ENCODE measurements at regions not wholly inside any gene's neighbourhood (a gene's known extent, or its start where the extent isn't known, plus 50 kb on each side); places are given as distances from the start of the nearest gene placed in this dataset.

- Histone ChIP-seq H2BK120ac (replicated peaks; ENCODE audit: low read depth, low read length) (no peak overlapping the region), H4K8ac (ENCODE audit: extremely low read depth, insufficient read depth, low read length) (no peak overlapping the region), H3K23me2 (ENCODE audit: low read depth, low read length) (no peaks in the 10 kb centered on the region), H2AFZ (ENCODE audit: low read length) (no peak overlapping the region), H3K79me2 (ENCODE audit: control insufficient read depth in 1 of 2, insufficient read depth in 2 of 2, low read length in 2 of 2) (no peaks in the 10 kb centered on the region), H3K27me3 (replicated peaks in 1 of 4; ENCODE audit: control insufficient read depth in 3 of 4, extremely low read depth in 1 of 4, insufficient read depth in 3 of 4, low read length in 3 of 4) (no peaks in the 10 kb centered on the region), H3K56ac (replicated peaks; ENCODE audit: insufficient read length, low read depth, low read length) (no peak overlapping the region), H4K91ac (replicated peaks; ENCODE audit: insufficient read length, low read length) (no peak overlapping the region), H2AK5ac (ENCODE audit: low read depth, low read length) (no peak overlapping the region), H3K9me3 (ENCODE audit: insufficient read depth in 2 of 2, low read depth in 1 of 2, low read length in 1 of 2) (no peaks in the 10 kb centered on the region), H3K23ac (ENCODE audit: insufficient read length) (no peak overlapping the region), H3K27ac (ENCODE audit: low read depth, low read length) (no peak overlapping the region), H3K4me2 (ENCODE audit: insufficient read depth in 1 of 2, low read depth in 2 of 2, low read length in 2 of 2) (no peak overlapping the region), H2BK12ac (ENCODE audit: low read depth, low read length) (no peak overlapping the region), H3K4me3 (ENCODE audit: extremely low read depth in 1 of 4, insufficient read depth in 2 of 4, low read depth in 3 of 4, low read length in 4 of 4) (no peak overlapping the region), H4K5ac (ENCODE audit: insufficient read length, low read depth, low read length) (no peak overlapping the region), H3K4ac (replicated peaks; ENCODE audit: insufficient read length, low read depth, low read length) (no peak overlapping the region), H3K18ac (ENCODE audit: extremely low read depth, low read length) (no peak overlapping the region), H2BK5ac (ENCODE audit: low read depth, low read length) (no peak overlapping the region), H3K79me1 (ENCODE audit: low read depth, low read length) (no peaks in the 10 kb centered on the region), H2BK20ac (ENCODE audit: low read length) (no peak overlapping the region), H3K4me1 (replicated peaks in 1 of 4; ENCODE audit: control insufficient read depth in 3 of 4, insufficient read depth in 4 of 4, low read length in 3 of 4) (no peaks in the 10 kb centered on the region), H3K14ac (ENCODE audit: insufficient read length) (no peak overlapping the region), H3K9ac (replicated peaks in 1 of 4; ENCODE audit: extremely low read depth in 1 of 4, low read depth in 3 of 4, low read length in 3 of 4) (no peak overlapping the region), H4K20me1 (replicated peaks in 1 of 2; ENCODE audit: control insufficient read depth in 1 of 2, insufficient read depth in 2 of 2, low read length in 2 of 2) (no peaks in the 10 kb centered on the region), H3K36me3 (ENCODE audit: control insufficient read depth in 2 of 4, insufficient read depth in 4 of 4, low read length in 3 of 4) (no peaks in the 10 kb centered on the region), H2BK15ac (ENCODE audit: low read length) (no peak overlapping the region)
- ChIA-PET POLR2A (ENCODE audit: partially characterized antibody) (no interaction called here), CTCF (ENCODE audit: partially characterized antibody) (interaction anchor here (1.0 to 1.3 kb wide), 3 partner anchors 16 to 266 kb away, joined by 3 read pairs; no protein-coding TSS in a partner anchor)
- FAIRE-seq (no peak), DNase-seq (ENCODE audit: low read depth in 1 of 2, low spot score in 2 of 2) (no peak)
- WGBS, 2 experiments (ENCODE audit: extremely low coverage in 1 of 2, insufficient coverage in 1 of 2, insufficient read length in 1 of 2, insufficient replicate concordance in 2 of 2, low coverage in 1 of 2, low lambda C conversion rate in 2 of 2, missing lambda C conversion rate in 1 of 2): 94% methylated on average over 3 of the region's 3 CpGs; no CpG with 5 or more reads in 1 of the 2 experiments
- TF ChIP-seq RFX5 (IDR thresholded peaks at IDR 0.05; ENCODE audit: borderline replicate concordance, low read depth, low read length) (no peak), BCL11A (IDR thresholded peaks at IDR 0.05; ENCODE audit: low read depth in 2 of 2, low read length in 2 of 2) (no peak), SUZ12 (IDR thresholded peaks at IDR 0.05; ENCODE audit: low read length) (no peak)
These were observed 266.0 kb upstream of the ID4 start for GRCh38 chr6:19571176-19571575.

Measured in H1 (cell line).